ENCODE measurements at regions not wholly inside any gene's neighbourhood (a gene's known extent, or its start where the extent isn't known, plus 50 kb on each side); places are given as distances from the start of the nearest gene placed in this dataset.

DNA sequence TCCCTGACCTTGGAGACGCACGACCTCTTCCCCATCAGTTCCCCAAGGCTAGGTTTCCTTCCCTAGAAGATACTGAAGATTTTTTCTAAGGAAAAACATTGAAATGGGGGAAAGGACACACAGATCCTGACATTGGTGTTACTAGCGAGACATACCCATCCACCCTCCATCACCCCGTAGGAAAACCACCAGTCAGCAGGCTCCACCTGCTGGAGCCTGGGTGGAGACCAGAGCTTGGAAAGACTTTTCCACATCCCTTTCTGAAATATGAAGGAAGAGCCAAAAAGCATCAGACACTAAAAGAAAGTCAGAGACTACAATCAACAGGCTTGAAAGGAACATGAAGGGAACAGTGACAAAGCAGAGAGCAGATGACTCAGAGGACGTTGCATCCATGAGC lies 638.0 kb downstream of the IRX1 start:
- TF ChIP-seq CTCF (IDR thresholded peaks at IDR 0.05) (no peak), POLR2A (IDR thresholded peaks at IDR 0.05) (no peak)

Measured in prostate gland (tissue), 2 donors.